ENCODE measurements at regions not wholly inside any gene's neighbourhood (a gene's known extent, or its start where the extent isn't known, plus 50 kb on each side); places are given as distances from the start of the nearest gene placed in this dataset.

DNA sequence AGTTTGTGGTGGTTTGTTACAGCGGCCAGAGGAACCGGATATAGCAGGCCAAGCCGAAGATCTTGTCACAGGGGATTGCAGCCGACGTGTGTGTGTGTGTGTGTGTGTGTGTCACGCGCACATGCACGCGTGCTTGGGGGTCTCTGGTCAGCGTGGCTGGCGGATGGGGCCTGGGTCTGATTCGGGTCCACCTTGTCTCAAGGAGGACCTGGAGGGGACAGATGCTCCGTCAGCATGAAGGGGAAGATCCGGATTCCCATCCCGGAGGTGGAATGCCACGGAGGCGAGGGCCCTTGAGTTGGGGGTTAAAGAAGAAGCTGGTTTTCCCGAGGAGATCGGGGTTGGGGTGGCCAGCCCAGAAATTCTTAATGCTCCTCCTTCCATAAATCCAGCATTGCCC is 1237.8 kb downstream of the BRD1 start:
- no peak for TF ChIP-seq EZH2 (IDR thresholded peaks at IDR 0.05)
- TF ChIP-seq POLR2AphosphoS5 (IDR thresholded peaks at IDR 0.05; ENCODE audit: borderline replicate concordance, low read depth, low read length), result no peak
